NCI-H146 treated with DMSO at 0.1 percent for 48 hours (cell line): ENCODE measurements at regions not wholly inside any gene's neighbourhood (a gene's known extent, or its start where the extent isn't known, plus 50 kb on each side); places are given as distances from the start of the nearest gene placed in this dataset.
"Not testable (repeated sequence)": the region's sequence is repeated elsewhere in the genome, so short reads cannot be mapped to it uniquely, and the experiment has no call there.

ENCODE experiments used
- DNase-seq: peaks from one replicate; lab custom pipeline; 2025; ENCODE audit not compliant: unreplicated experiment; lab: John Stamatoyannopoulos, UW

DNA sequence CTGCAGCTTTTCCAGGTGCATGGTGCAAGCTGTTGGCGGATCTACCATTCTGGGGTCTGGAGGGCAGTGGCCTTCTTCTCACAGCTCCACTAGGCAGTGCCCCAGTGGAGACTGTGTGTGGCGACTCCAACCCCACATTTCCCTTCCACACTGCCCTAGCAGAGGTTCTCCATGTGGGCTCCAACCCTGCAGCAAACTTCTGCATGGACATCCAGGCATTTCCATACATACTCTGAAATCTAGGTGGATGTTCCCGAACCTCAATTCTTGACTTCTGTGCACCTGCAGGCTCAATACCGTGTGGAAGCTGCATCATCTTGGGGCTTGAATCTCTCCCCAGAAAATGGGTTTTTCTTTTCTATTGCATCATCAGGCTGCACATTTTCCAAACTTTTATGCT is 160.2 kb upstream of the DYRK2 start:
- not testable (repeated sequence) for DNase-seq

DNA sequence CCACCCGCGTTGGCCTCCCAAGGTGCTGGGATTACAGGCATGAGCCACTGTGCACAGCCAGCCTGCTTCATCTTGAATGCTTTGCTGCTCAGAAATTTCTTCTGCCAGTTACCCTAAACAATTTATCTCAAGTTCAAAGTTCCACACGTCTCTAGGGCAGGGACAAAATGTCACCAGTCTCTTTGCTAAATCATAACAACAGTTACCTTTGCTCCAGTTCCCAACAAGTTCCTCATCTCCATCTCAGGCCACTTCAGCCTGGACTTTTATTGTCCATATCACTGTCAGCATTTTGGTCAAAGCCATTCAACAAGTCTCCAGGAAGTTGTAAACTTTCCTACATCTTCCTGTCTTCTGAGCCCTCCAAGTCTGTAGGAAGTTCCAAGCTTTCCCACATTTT is 159.5 kb upstream of the DYRK2 start:
- DNase-seq = no peak

DNA sequence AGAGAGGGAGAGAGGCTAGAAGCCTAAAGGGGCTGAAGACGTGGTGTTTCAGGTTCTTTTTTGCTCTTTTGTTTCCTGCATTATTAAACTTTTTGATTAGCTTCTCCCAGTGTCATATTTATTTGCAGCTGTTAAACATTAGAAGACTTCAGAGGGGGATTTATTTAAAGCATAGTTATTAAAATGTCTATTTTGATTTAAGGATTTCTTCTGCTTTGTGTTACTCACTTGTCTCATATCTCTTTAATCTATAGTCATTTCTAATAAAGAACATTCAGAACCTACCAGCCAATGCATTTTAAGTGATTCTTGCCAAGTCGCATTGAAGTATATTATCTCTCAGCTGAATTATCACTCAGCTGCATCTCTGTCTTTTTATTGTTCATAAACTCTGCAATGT is 152.0 kb upstream of the DYRK2 start:
- DNase-seq = no peak

DNA sequence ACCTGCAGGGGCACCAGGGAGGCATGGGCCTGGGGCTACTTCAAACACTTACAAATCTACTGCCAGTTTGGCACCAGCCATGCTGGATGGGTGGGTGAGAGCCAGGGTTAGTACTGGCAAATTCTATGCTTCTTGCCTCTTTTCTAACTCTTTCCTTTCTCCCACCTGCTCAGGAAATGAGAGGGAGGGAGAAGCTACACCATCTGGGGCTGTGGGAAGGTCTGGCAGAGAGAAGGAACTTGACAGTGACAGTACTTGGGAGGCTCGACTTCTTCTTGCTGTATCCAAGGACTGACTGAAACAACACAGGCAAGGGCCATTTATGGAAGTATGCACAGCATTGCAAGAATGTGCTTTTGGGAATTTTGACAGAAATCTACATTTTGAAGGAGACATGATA is 149.6 kb upstream of the DYRK2 start:
- DNase-seq = no peak

DNA sequence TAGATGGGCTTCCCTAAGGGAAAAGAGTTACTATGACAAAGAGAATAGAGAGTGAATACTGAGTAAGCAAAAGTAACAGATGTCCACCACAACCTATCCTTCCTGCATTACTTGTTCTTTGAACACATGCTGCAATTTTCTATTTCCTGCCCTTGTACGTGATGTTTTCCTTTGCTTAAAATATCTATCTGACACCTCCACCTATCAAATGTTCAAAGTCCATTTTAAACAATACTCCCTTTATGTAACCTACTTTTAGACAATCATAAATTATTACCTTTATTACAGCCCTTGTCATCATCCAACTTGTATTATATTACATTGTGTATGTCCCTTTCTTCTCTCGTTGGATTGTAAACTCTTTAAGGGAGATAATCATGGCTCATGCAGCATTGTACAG is 147.2 kb upstream of the DYRK2 start:
- peak; percentile 90 for DNase-seq

DNA sequence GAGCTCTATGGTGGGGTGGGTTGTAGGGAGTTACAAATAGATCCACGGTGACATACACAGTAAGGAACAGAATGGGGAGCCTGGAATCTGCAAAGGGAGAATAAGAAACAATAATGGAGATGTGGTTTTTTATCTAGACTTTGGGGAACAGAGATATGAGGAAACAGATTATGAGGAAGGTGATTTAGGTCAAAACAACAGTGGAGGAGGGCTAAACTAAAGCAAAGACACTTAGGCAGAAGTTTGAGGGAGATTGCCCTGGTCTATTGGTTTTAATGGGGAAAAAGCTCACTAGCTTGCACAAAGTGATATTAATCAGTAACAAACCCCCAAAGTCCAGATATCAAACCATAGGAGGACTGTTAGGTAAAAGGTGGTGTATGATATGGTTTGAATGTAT is 144.5 kb upstream of the DYRK2 start:
- DNase-seq = no peak

DNA sequence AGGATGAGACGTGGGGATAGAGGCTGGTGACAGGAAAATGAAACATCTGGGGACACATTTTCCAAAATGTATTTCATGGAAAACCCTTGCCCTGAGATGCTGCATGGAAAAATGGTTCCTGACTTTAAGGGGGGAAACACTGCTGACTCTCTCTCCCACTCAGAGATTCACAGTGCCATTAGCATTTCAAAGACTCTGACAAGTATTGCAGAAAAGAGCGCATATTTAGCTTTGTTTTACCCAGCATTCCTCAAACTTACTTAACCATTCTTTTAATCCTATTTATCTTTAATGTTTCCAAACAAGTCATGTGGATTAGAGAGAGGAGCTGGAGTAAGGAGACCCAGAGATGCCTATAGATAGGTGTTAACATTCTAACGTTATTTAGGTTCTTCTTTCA is 141.8 kb upstream of the DYRK2 start:
- no peak for DNase-seq

DNA sequence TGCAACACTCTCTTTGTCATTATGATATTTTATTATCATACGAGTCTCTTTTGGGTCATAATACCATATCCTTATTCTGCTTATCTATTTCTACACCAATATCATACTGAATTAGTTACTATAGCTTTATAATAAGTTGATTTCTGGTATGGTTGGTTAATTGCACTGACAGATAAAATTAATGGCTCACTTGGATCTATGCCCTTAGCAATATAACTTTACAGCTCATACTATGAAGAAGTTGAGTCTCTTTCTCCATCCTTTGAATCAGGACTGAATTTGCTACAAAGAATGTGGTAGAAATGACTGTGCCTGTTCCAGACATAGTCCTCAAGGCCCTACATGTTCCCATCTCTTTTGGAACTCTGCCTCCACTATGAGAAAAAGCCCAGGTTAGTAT is 139.7 kb upstream of the DYRK2 start:
- DNase-seq = no peak

DNA sequence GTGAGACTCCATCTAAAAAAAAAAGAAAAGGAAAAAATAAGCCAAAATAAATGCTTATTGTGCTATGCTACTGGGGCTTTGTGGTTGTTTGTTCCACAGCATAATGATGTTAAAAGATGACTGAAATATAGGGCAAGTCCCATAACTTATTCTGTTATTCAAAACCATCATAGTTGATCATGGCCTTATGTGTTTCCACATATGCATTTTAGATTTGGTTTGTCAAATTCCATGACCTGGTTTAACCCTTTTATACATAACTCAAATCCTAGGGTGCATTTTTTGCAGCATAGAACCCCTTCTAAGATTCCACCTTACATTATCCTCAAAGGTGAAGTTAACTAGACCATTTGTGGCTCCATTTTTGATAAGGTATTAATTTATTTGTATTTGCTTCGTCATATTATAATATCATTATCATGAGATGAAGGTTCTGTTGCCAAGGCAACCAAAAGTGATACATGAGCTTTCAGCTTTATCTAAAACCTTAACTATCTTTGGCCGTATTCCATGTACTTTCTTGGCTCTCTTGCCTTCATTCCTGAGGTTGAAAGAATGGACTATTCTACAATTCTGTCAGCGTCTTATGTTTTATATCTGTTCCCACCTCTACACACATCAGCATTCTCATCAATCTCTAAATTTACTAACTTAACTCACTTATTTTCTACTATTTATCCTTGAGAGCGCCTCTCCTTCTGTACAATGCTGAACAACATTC is 138.7 kb upstream of the DYRK2 start:
- no peak for DNase-seq

DNA sequence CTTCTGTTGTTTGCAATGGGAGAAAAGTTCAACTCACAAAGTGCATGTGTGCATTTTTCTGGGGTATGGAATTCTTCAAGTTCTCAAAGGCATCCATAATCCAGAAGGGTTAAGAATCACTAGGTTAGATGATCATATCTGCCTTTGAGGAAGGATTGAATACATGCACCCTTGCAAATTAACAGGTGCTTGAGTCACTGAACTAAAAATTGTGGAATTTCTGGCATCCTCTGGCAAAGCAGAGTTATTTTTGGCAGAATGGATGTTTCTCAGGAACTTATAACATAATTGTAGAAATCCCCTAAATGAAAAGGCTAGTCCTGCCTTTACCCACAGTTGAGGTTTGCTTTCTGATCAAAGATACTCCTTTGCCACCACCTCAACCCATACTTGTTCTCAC is 136.5 kb upstream of the DYRK2 start:
- no peak for DNase-seq

DNA sequence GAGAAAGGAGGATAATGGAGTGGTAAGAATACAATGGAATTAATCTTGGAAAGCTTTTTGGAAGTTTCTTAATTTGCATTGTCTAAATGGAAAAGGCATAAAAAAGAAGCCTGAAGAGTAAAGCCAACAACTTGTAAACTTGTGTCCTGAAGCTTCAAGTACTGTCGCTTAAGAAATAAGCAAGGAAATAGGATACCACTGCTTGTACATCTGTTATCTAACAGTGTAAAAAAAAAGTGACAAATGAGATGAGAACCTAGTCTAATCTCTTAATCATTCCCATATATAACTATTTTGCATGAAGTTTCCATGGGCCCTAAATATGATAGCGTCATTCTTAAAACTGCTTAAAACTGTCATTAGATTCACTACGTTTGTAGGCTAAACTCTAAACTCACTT is 134.0 kb upstream of the DYRK2 start:
- DNase-seq = no peak

DNA sequence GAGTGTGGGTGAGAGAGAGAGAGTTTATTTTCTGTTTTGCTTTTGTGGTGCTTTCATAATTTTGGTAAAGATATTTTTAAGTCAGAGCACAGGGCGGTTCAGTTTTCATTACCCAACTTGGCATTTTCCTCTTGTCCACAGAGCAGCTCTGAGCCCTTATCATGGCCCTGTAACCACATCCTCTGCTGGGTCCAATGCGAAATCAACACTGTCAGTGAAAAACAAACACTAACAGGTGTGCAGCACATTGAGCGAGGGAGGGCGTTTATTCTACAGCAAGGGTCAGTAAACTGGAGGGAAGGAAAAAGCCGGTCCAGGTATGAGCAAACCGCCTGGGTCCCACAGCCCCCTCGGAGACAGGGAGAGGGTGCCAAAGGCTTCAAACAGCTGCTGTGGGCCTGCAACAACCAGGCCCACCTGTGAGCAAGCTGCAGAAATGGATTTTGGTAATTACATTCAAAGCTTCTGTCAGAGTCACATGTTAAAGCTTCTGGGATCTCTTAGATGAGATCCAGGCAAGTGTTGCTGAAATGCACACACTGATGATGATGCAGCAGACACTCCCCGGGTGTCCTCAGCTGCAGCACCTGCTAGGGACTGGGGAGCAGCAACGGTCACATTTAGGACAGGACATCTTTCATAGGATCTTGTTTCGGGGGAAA is 132.7 kb upstream of the DYRK2 start:
- DNase-seq = peak; percentile 95

DNA sequence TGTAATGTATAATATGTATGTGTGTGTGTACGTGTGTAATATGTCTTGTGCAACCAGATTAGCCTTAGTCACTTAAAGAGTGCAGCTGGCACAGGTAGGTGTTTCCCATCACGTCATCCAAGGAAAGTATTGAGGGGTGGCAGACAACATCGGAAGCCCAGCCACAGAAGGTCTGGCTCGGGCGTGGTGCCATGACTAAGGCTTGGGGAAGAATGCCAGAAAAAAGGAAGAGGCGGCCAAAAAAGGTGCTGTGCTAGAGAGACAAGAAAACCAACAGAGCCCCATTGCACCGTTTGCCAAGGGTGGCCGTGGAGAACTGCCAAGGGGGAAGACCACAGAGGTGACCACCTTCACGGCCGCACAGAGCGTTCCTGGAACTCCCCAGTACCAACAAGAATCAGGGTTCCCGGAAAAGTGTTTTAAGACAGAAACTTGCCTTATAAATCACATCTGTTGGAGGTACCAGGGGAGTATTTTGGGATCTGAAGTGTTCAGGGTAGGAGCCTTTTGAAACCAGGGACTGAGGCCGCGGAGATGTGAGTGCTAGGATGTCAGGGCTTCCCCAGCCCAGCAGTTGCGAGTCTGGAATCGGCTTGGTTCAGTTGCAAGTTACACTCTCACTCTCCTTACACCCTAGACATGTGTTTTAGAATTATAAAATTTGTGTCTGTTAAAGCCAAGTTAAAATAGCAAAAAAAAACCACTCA is 131.2 kb upstream of the DYRK2 start:
- DNase-seq = no peak

DNA sequence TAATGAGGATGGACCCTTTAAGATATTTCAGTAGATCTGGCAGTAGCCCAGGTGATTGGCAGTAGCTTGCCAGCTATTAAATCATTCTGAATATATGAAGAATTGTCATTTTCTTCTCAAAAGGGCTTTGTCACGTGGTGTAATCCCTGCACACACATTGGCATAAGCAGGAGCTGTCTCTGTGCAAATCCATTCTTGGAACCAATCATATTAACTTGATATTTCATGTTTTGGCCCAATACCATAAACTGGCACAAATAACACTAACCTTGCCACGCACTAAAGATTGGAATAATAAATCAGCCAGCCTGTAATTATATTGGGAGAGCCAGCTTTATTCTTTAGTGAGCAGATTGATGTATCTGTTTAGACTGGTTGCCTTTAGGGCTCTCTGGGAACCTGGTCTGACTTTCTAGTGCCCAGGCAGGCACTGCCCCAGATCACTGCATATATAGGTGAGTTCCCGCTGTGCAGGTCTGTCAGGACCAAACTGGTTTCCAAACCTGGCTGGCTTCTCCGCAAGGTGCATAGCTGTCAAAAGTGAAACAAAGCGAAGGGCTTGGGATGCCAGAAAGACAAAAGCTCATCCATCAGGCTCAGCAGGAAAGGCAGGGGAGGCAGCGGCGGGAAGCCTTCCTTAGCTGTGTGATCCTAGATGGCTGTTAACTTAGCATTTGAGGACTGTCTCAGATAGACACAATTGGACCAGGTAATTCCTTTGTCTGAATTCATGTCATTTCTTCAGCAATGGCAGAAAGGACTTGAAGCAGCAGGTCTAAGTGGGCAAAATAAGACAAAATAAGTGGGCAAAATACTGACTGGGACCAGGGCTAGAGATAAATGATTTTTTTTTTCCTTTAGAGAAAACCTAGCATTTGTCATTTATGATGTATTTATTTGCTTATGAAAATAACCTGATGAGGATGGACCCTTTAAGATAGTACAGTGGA is 128.8 kb upstream of the DYRK2 start:
- peak; percentile 88 for DNase-seq

DNA sequence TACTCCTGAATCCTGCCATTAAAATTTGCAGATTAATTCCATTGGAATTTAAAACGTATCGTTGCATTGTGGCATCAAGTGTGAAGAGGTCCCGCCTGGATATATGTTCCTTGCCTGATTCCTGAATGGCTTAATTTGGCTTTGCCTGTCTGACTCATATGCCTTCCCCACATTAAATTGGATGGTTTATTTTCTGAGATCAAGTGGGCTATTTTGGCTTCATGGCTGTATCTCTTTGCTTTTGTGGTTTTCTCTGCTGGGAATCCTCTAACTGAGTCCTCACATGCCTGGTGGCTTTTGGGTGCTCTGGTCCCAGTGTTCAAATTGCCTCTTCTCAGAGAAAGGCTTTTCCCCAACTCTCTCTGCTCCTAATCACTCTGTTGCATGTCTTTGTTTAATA is 127.9 kb upstream of the DYRK2 start:
- no peak for DNase-seq

DNA sequence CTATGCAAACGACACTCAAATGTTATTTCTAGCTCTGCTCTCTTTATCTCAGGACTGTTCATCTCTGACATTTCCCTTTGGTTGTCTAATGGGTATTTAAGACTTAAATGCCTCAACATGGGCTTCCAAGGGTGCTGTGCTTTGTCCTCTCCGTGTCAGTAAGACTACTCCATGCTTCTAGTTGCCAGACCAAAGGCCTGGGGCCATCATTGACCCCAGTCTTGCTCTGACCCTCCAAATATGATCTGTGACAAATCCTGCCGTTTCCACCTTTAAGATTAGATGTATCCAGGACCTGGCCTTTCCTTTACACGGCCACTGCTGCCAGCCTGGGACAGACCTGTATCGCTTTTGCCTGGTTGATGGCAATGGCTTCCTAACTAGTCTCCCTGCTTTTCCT is 126.3 kb upstream of the DYRK2 start:
- DNase-seq = no peak

DNA sequence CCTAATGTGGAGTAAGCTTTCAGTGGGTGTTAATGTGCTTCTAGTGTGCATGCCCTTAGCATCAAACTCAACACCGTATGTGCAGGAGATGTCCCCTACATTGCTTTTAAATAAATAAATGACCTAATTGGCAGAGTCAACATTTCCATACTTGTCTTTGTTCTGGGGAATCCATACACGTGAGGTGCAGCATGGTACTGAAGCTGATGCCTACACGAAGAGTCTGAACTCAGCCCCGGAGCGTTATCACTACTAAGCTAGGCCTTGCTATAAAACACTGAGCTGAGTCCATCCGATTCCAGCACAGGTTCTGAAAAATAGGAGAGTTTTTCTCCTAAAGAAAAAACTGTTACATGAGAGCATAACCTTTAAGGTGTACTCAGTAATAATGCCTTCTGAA is 125.0 kb upstream of the DYRK2 start:
- DNase-seq = peak; percentile 65

DNA sequence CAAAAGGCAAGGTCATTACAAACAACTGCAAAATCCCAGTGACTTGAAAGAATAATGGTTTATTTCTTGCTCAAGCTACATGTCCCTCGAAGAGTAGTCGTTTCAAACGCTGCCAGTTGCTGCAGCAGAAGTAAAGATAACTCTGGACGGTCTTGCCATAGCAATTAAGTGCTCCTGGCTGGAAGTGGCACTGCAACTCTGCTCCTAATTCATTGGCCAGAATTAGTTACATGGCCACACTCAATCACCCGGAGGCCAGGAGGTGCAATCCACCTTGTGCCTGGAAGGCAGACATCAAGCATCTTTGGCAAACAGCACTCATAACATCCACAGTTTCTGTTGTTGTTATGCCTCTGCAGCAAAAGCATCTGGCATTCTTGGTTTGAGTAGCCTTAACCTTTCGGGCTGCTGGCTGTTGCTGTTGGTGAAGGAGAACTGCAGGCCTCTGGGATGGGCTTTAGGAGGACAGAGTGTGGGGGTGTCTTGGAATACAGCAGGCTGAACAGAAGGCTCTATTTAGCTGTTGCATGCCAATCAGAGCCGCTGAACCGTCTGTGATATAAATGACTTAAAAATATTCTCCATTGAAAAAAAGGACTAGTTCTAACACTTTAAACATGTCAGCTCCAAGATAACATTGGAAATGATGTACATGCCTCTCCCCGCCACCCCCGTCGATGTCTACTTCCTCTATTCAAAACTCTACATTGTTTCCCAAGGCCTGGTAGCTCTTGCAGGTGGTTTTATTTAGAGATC is 123.5 kb upstream of the DYRK2 start:
- no peak for DNase-seq

DNA sequence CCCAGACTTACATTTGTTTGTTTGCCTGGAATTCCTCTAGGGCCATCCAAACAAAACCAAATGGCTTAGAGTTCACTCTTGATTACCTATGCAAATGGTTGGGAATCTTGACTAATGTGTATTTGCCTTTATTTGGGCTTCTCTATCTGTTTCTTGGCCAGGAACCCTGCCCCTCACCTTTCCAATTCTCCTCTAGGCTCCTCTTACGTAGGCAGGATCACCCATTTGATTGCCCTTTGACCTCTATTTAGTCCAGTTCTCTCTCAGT is 123.0 kb upstream of the DYRK2 start:
- DNase-seq = no peak

DNA sequence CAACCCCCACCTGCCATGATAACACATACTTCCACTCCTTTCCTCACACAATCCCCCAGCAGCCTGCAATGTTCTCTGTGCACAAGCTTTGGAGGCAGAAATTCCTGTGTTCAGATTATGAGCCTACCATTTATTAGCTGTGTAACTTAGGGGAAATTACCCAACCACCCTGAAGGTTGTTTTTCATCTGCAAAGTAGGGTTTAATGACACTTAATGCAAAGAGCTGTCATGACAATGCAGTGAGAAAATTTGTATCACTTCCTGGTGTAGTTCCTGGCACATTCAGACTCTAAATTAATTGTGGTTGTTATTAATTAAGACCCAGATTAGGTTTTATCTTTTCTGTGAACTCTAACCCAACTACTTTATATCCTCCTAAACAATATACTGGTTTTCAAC is 122.4 kb upstream of the DYRK2 start:
- no peak for DNase-seq

DNA sequence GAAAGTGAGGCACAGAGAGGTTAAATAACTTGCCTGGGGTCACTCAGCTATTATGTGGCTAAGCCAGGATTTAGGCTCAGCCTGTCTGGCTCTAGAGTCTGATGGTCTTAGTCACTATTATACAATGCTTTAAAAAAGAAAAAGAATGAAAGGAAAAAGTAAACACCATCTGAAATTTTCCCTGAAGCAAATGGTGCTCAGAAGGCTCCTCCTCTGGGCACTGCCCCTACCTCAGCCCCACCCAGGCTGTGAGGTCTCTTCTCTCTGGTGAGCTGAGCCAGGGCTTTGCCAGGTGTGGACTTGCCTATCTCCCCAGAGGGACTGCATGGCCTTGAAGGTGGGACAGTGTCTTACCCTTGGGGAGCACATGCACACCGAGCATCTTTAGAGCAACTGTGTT is 117.5 kb upstream of the DYRK2 start:
- DNase-seq = no peak
